Peyer's patch (tissue), 4 donors: ENCODE measurements at regions not wholly inside any gene's neighbourhood (a gene's known extent, or its start where the extent isn't known, plus 50 kb on each side); places are given as distances from the start of the nearest gene placed in this dataset.
"Not testable (repeated sequence)": the region's sequence is repeated elsewhere in the genome, so short reads cannot be mapped to it uniquely, and the experiment has no call there.

Experiments
- DNase-seq, 3 donors: peaks; one replicate each; pipeline ENCODE4 v3.0.0-alpha.2; 2017 to 2019
- H3K27ac ChIP-seq, 4 donors: fragments of 200-600 bp; sonication (generic); one replicate each; pipeline ENCODE4 v1.5.1; 2016 to 2019
- H3K27me3 ChIP-seq, 2 donors: fragments of 200-600 bp; sonication (generic); one replicate each; pipeline ENCODE4 v1.5.1; 2019
- H3K36me3 ChIP-seq, 3 donors: fragments of 200-600 bp; sonication (generic); one replicate each; pipeline ENCODE4 v1.5.1; 2016 to 2019
- H3K4me1 ChIP-seq, 4 donors: fragments of 200-600 bp; sonication (generic); one replicate each; pipeline ENCODE4 v1.5.1; 2016 to 2019
- H3K4me3 ChIP-seq, 4 donors: fragments of 200-600 bp; sonication (generic); 1 replicate in 3 of 4; 2 replicates in 1 of 4; pipeline ENCODE4 v1.5.1; 2016 to 2019; ENCODE audit warnings: mild to moderate bottlenecking in 1 of 4
- H3K9me3 ChIP-seq, 4 donors: fragments of 200-600 bp; sonication (generic); one replicate each; pipeline ENCODE4 v1.5.1; 2016 to 2019; ENCODE audit warnings: mild to moderate bottlenecking in 1 of 4
- POLR2A ChIP-seq, 2 donors: fragments of 450-650 bp; IDR thresholded peaks; one replicate each; pipeline ENCODE4 v1.5.1; 2017; ENCODE audit warnings: antibody characterized with exemption in 2 of 2, mild to moderate bottlenecking in 2 of 2, moderate library complexity in 2 of 2
- TF ChIP-seq, protein P1 (sequence below), 6 experiments: fragments of 450-650 bp in 4 of 6; fragments of 200-600 bp in 2 of 6; sonication (generic) in 1 of 6; IDR thresholded peaks; one replicate each; pipeline ENCODE4 v1.5.1; 2017 to 2019; ENCODE audit warnings: antibody characterized with exemption in 6 of 6, mild to moderate bottlenecking in 3 of 6, moderate library complexity in 1 of 6

DNA sequence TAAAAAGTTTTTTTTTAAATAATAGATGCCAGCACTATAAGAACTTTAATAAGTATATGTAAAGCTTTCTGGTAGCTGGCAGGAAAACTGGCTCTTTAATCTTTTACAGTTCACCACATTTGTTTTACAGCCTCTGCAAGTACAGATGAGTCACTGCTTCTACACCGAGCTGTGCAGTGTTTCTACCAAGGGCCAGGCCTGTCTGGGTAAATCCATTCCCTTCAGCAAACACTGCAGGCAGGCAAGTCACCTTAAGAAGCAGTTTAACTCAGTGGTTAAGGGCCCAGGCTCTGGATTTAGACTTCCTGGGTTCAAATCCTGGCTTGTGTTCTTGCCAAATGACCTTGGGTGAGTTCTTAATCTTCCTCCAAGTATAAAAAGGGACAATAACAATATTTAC lies 882.9 kb upstream of the AMELY start:
- H3K4me3 ChIP-seq, result no peak overlapping the region
- H3K27ac ChIP-seq, result no peak overlapping the region
- no peaks in the 10 kb centered on the region for H3K4me1 ChIP-seq
- no peaks in the 10 kb centered on the region for H3K27me3 ChIP-seq
- TF ChIP-seq, protein P1, sequence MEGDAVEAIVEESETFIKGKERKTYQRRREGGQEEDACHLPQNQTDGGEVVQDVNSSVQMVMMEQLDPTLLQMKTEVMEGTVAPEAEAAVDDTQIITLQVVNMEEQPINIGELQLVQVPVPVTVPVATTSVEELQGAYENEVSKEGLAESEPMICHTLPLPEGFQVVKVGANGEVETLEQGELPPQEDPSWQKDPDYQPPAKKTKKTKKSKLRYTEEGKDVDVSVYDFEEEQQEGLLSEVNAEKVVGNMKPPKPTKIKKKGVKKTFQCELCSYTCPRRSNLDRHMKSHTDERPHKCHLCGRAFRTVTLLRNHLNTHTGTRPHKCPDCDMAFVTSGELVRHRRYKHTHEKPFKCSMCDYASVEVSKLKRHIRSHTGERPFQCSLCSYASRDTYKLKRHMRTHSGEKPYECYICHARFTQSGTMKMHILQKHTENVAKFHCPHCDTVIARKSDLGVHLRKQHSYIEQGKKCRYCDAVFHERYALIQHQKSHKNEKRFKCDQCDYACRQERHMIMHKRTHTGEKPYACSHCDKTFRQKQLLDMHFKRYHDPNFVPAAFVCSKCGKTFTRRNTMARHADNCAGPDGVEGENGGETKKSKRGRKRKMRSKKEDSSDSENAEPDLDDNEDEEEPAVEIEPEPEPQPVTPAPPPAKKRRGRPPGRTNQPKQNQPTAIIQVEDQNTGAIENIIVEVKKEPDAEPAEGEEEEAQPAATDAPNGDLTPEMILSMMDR (IDR thresholded peaks at IDR 0.05), result no peak
- TF ChIP-seq POLR2A (IDR thresholded peaks at IDR 0.05), result no peak
- no peaks in the 10 kb centered on the region for H3K36me3 ChIP-seq
- no peak for DNase-seq
- H3K9me3 ChIP-seq, result no peaks in the 10 kb centered on the region

DNA sequence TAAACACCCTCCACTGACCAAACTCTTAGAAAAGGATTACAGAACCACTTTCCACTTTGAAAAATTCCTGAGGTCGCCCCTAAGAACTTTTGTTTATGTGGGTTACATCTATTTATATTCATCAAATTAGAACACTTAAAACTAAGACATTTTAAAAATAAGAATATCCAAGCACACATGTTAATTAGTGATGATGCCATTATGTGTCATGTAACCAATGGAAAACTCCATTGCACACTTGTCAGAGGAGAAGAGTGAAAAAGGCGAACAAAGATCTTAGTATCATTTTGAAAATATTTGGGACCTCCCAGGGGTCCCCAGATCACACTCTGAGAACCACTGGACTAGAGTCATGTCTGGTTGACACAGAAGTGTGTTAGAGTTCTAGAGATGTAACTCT lies 882.4 kb upstream of the AMELY start:
- H3K4me3 ChIP-seq, result no peak overlapping the region
- no peak overlapping the region for H3K27ac ChIP-seq
- no peak for DNase-seq
- TF ChIP-seq, protein P1 (IDR thresholded peaks at IDR 0.05), result no peak
- TF ChIP-seq POLR2A (IDR thresholded peaks at IDR 0.05), result no peak
- H3K9me3 ChIP-seq, result no peaks in the 10 kb centered on the region
- H3K4me1 ChIP-seq, result no peaks in the 10 kb centered on the region
- no peaks in the 10 kb centered on the region for H3K27me3 ChIP-seq
- H3K36me3 ChIP-seq, result no peaks in the 10 kb centered on the region

DNA sequence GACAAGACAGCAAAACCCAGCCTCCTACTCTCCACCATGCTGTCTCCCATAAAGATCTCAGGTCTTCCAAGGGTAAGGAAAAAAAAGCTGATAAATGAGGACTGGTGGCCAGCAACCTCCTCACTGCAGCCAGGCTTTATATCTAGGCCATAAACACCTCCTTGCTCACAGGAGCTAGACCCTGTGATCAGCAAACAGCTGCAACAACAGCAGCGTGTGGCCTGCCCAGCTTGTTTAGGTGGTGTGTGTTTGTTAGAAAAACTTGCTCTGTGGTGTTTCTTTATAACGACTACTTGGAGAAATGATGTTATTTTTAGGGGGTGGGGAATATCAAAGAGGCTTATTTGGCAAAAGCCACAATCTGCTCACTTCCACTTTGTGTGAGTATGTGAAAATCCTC lies 880.9 kb upstream of the AMELY start:
- no peaks in the 10 kb centered on the region for H3K36me3 ChIP-seq
- TF ChIP-seq POLR2A (IDR thresholded peaks at IDR 0.05), result no peak
- TF ChIP-seq, protein P1 (IDR thresholded peaks at IDR 0.05), result no peak
- no peak for DNase-seq
- H3K4me3 ChIP-seq, result no peak overlapping the region
- H3K27me3 ChIP-seq, result no peaks in the 10 kb centered on the region
- H3K9me3 ChIP-seq, result no peaks in the 10 kb centered on the region
- no peak overlapping the region for H3K27ac ChIP-seq
- no peaks in the 10 kb centered on the region for H3K4me1 ChIP-seq

DNA sequence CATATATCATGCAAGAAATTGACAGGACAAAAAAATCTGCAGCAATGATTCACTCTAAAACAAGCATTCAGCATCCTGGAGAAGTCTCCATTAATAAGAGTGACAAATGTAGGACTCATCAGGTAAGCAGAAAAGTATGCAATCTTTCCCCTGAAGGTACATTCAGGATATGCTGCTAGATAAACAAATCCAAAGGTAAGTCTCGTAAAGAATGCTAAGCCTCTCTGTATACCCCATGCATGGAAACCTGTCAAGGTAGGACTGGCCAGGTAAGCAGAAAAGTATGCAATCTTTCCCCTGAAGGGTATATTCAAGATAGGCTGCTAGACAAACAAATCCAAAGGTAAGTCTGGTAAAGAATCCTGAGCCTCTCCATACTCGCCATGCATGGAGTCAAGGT lies 869.9 kb upstream of the AMELY start:
- TF ChIP-seq POLR2A (IDR thresholded peaks at IDR 0.05), result no peak
- TF ChIP-seq, protein P1 (IDR thresholded peaks at IDR 0.05), result no peak
- DNase-seq, result no peak
- Histone ChIP-seq H3K4me1 (no peaks in the 10 kb centered on the region), H3K27ac (no peak overlapping the region), H3K9me3 (no peaks in the 10 kb centered on the region), H3K4me3 (no peak overlapping the region), H3K27me3 (no peaks in the 10 kb centered on the region), H3K36me3 (no peaks in the 10 kb centered on the region)

DNA sequence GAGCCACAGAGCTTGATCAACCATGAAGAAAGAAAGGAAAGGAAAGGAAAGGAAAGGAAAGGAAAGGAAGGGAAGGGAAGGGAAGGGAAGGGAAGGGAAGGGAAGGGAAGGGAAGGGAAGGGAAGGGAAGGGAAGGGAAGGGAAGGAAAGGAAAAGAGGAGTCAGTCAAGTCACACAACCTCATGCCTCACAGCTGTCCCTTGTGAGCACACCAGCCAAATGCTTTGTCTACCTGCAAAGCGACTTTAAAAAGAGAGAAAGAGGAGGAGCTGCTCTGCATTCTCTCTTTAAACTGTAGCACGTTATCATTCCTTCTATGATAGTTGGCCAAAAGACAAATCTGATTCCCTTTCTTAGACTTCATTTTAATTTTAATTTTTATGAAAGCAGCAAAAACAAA lies 863.9 kb upstream of the AMELY start:
- not testable (repeated sequence) for H3K27me3 ChIP-seq, H3K9me3 ChIP-seq, H3K4me3 ChIP-seq, DNase-seq, H3K36me3 ChIP-seq, H3K4me1 ChIP-seq, H3K27ac ChIP-seq

DNA sequence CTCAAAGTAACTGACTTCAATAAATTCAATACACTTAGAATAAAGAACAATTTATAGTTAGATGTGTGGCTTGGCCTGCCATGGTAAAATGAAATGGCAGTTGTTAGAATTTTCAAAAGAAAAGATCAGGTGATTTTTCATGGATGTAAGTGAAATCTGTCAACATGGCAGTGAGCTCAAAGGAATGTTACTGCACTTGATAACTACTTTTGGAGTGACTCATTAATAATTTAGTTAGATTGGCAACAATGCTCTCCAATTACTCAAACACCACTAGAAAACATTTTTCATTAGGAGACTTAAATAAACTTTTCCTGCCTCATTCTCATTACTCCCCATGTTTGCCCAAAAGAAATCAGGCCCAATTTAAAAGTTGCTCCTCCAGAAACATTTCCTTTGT lies 860.2 kb upstream of the AMELY start:
- TF ChIP-seq, protein P1 (IDR thresholded peaks at IDR 0.05), result no peak
- TF ChIP-seq POLR2A (IDR thresholded peaks at IDR 0.05), result no peak
- no peaks in the 10 kb centered on the region for H3K9me3 ChIP-seq
- no peaks in the 10 kb centered on the region for H3K27me3 ChIP-seq
- no peak overlapping the region for H3K27ac ChIP-seq
- H3K4me3 ChIP-seq, result no peak overlapping the region
- H3K4me1 ChIP-seq, result no peaks in the 10 kb centered on the region
- H3K36me3 ChIP-seq, result no peaks in the 10 kb centered on the region
- no peak for DNase-seq
